ENCODE measurements at regions not wholly inside any gene's neighbourhood (a gene's known extent, or its start where the extent isn't known, plus 50 kb on each side); places are given as distances from the start of the nearest gene placed in this dataset.

- no peak for DNase-seq
- no peaks in the 10 kb centered on the region for H3K4me1 Mint-ChIP-seq
- peaks cover 19% of the 10 kb centered on the region for H3K9me3 Mint-ChIP-seq
- H3K36me3 Mint-ChIP-seq (ENCODE audit: low read depth) = no peaks in the 10 kb centered on the region
- no peak overlapping the region for H3K4me3 Mint-ChIP-seq
- no peak overlapping the region for H3K27ac Mint-ChIP-seq
- no peak for TF ChIP-seq CTCF (IDR thresholded peaks at IDR 0.05)
- peaks cover 4% of the 10 kb centered on the region for H3K27me3 Mint-ChIP-seq (ENCODE audit: low read depth, poor library complexity)
Measured at GRCh38 chr4:177010418-177010817, 217.7 kb upstream of the VEGFC start.

- Mint-ChIP-seq H3K4me1 (no peaks in the 10 kb centered on the region), H3K9me3 (peaks cover 27% of the 10 kb centered on the region), H3K36me3 (ENCODE audit: low read depth) (no peaks in the 10 kb centered on the region), H3K27ac (no peak overlapping the region), H3K27me3 (ENCODE audit: low read depth, poor library complexity) (no peaks in the 10 kb centered on the region), H3K4me3 (no peak overlapping the region)
- DNase-seq = no peak
- no peak for TF ChIP-seq CTCF (IDR thresholded peaks at IDR 0.05)
Measured at GRCh38 chr4:177012918-177013545, 220.3 kb upstream of the VEGFC start.

- Mint-ChIP-seq H3K36me3 (ENCODE audit: low read depth) (no peaks in the 10 kb centered on the region), H3K27me3 (ENCODE audit: low read depth, poor library complexity) (no peaks in the 10 kb centered on the region), H3K27ac (no peak overlapping the region), H3K4me3 (no peak overlapping the region), H3K4me1 (no peaks in the 10 kb centered on the region), H3K9me3 (peaks cover 61% of the 10 kb centered on the region)
- DNase-seq = no peak
- TF ChIP-seq CTCF (IDR thresholded peaks at IDR 0.05) = no peak
Measured at GRCh38 chr4:177016541-177017141, 223.9 kb upstream of the VEGFC start.

- Mint-ChIP-seq H3K27me3 (ENCODE audit: low read depth, poor library complexity) (peaks cover 5% of the 10 kb centered on the region), H3K27ac (no peak overlapping the region), H3K36me3 (ENCODE audit: low read depth) (no peaks in the 10 kb centered on the region), H3K4me1 (no peaks in the 10 kb centered on the region), H3K4me3 (no peak overlapping the region), H3K9me3 (peaks cover 31% of the 10 kb centered on the region)
- DNase-seq = no peak
- no peak for TF ChIP-seq CTCF (IDR thresholded peaks at IDR 0.05)
Measured at GRCh38 chr4:177023951-177024350, 231.2 kb upstream of the VEGFC start.

- no peak for DNase-seq
- Mint-ChIP-seq H3K36me3 (ENCODE audit: low read depth) (no peaks in the 10 kb centered on the region), H3K9me3 (no peaks in the 10 kb centered on the region), H3K27me3 (ENCODE audit: low read depth, poor library complexity) (no peaks in the 10 kb centered on the region), H3K27ac (no peak overlapping the region), H3K4me3 (no peak overlapping the region), H3K4me1 (no peaks in the 10 kb centered on the region)
- no peak for TF ChIP-seq CTCF (IDR thresholded peaks at IDR 0.05)
Measured at GRCh38 chr4:177032341-177032740, 239.6 kb upstream of the VEGFC start.

GRCh38 chr4:177033135-177033534, 240.4 kb upstream of the VEGFC start:
- Mint-ChIP-seq H3K27ac (no peak overlapping the region), H3K36me3 (ENCODE audit: low read depth) (no peaks in the 10 kb centered on the region), H3K9me3 (no peaks in the 10 kb centered on the region), H3K27me3 (ENCODE audit: low read depth, poor library complexity) (no peaks in the 10 kb centered on the region), H3K4me3 (no peak overlapping the region), H3K4me1 (no peaks in the 10 kb centered on the region)
- TF ChIP-seq CTCF (IDR thresholded peaks at IDR 0.05) = no peak
- no peak for DNase-seq

Data from nephron progenitor cell (in vitro differentiated cells).